ENCODE measurements at regions not wholly inside any gene's neighbourhood (a gene's known extent, or its start where the extent isn't known, plus 50 kb on each side); places are given as distances from the start of the nearest gene placed in this dataset.

GRCh38 chr17:63165400-63165799 is 199.4 kb downstream of the TANC2 start:
- Histone ChIP-seq H2AK5ac (ENCODE audit: insufficient read length, low read length) (no peak overlapping the region), H4K91ac (ENCODE audit: insufficient read length, low read depth, low read length) (no peak overlapping the region), H3K27ac (ENCODE audit: insufficient read length, low read depth, low read length) (no peak overlapping the region), H3K18ac (ENCODE audit: insufficient read length, low read depth, low read length) (no peak overlapping the region), H3T11ph (ENCODE audit: low read length) (no peak overlapping the region), H3K23me2 (ENCODE audit: insufficient read length, low read depth, low read length, poor library complexity, severe bottlenecking) (no peaks in the 10 kb centered on the region), H3K4ac (ENCODE audit: low read depth, low read length) (no peak overlapping the region), H2BK15ac (ENCODE audit: low read depth, low read length) (no peak overlapping the region), H4K5ac (ENCODE audit: insufficient read length, low read depth, low read length) (no peak overlapping the region), H2BK20ac (ENCODE audit: low read depth, low read length, poor library complexity, severe bottlenecking) (no peak overlapping the region), H3K79me1 (ENCODE audit: insufficient read depth, low read depth, low read length, poor library complexity, severe bottlenecking) (no peaks in the 10 kb centered on the region), H3K27me3 (ENCODE audit: insufficient read depth, low read length) (no peaks in the 10 kb centered on the region), H3K14ac (ENCODE audit: insufficient read depth, low read length) (no peak overlapping the region), H3K4me1 (ENCODE audit: insufficient read depth, low read length) (no peaks in the 10 kb centered on the region), H2BK12ac (ENCODE audit: insufficient read length, low read depth, low read length) (no peak overlapping the region), H4K8ac (replicated peaks; ENCODE audit: insufficient read length, low read depth, low read length) (no peak overlapping the region), H3K79me2 (ENCODE audit: insufficient read depth, low read length) (no peaks in the 10 kb centered on the region), H2AFZ (ENCODE audit: low read length) (no peak overlapping the region), H3K9ac (ENCODE audit: extremely low read depth, insufficient read length, low read length) (no peak overlapping the region), H4K20me1 (ENCODE audit: control insufficient read depth, insufficient read depth, insufficient read length) (no peaks in the 10 kb centered on the region), H3K4me2 (ENCODE audit: insufficient read depth, insufficient read length, low read length) (no peak overlapping the region), H3K23ac (ENCODE audit: insufficient read length, low read depth, low read length) (no peak overlapping the region), H2BK120ac (ENCODE audit: low read depth, low read length, poor library complexity, severe bottlenecking) (no peak overlapping the region), H3K56ac (ENCODE audit: insufficient read length, low read depth, low read length) (no peak overlapping the region), H3K9me3 (ENCODE audit: control insufficient read depth, low read depth, low read length) (no peaks in the 10 kb centered on the region), H2BK5ac (ENCODE audit: insufficient read length, low read length) (no peak overlapping the region)
- H3K36me3 Mint-ChIP-seq (ENCODE audit: insufficient read depth in 1 of 3, low read depth in 3 of 3): no peaks in the 10 kb centered on the region
- no peaks in the 10 kb centered on the region for H3K27me3 Mint-ChIP-seq (ENCODE audit: low read depth)
- H3K27ac Mint-ChIP-seq: no peak overlapping the region
- TF ChIP-seq, protein P1, sequence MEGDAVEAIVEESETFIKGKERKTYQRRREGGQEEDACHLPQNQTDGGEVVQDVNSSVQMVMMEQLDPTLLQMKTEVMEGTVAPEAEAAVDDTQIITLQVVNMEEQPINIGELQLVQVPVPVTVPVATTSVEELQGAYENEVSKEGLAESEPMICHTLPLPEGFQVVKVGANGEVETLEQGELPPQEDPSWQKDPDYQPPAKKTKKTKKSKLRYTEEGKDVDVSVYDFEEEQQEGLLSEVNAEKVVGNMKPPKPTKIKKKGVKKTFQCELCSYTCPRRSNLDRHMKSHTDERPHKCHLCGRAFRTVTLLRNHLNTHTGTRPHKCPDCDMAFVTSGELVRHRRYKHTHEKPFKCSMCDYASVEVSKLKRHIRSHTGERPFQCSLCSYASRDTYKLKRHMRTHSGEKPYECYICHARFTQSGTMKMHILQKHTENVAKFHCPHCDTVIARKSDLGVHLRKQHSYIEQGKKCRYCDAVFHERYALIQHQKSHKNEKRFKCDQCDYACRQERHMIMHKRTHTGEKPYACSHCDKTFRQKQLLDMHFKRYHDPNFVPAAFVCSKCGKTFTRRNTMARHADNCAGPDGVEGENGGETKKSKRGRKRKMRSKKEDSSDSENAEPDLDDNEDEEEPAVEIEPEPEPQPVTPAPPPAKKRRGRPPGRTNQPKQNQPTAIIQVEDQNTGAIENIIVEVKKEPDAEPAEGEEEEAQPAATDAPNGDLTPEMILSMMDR (conservative IDR thresholded peaks at IDR 0.05): no peak
- no peaks in the 10 kb centered on the region for H3K4me1 Mint-ChIP-seq
- WGBS (ENCODE audit: extremely low coverage, insufficient read length, low lambda C conversion rate): no CpG with 5 or more reads among the region's 2 CpGs
- H3K9me3 Mint-ChIP-seq: no peaks in the 10 kb centered on the region
- no peak for DNase-seq
- no peak overlapping the region for H3K4me3 Mint-ChIP-seq
